HEK293 (cell line): ENCODE measurements at regions not wholly inside any gene's neighbourhood (a gene's known extent, or its start where the extent isn't known, plus 50 kb on each side); places are given as distances from the start of the nearest gene placed in this dataset.

Experiments used
- CTCF ChIA-PET: fragments of 350-600 bp; formaldehyde crosslinking; extraction: SDS; loops from one replicate; lab custom pipeline; 2021; ENCODE audit warnings: antibody characterized with exemption; lab: Yijun Ruan, JAX
- POLR2A ChIA-PET: fragments of 300-600 bp; formaldehyde crosslinking; extraction: SDS; loops from one replicate; lab custom pipeline; 2020; ENCODE audit warnings: antibody characterized with exemption, inconsistent platforms; lab: Yijun Ruan, JAX
- H3K27ac ChIP-seq: fragments of 200-500 bp; sonication (Bioruptor generic); 2 replicates; pipeline ENCODE4 v1.5.1; 2014; ENCODE audit warnings: low read depth, low read length, control low read depth, inconsistent platforms; ENCODE audit errors: extremely low read depth
- H3K36me3 ChIP-seq, 2 experiments: fragments of 200-500 bp in 1 of 2; sonication (Bioruptor generic) in 1 of 2; 1 replicate in 1 of 2; 2 replicates in 1 of 2; pipeline ENCODE4 v1.5.1; 2014 to 2017; ENCODE audit warnings: inconsistent platforms in 2 of 2, low read length in 2 of 2; ENCODE audit not compliant: control insufficient read depth in 2 of 2, insufficient read depth in 1 of 2
- H3K4me1 ChIP-seq: fragments of 200-500 bp; sonication (Bioruptor generic); 2 replicates; pipeline ENCODE4 v1.5.1; 2014; ENCODE audit warnings: mild to moderate bottlenecking, low read length, inconsistent platforms; ENCODE audit not compliant: control insufficient read depth, insufficient read depth
- H3K4me3 ChIP-seq: 2 replicates; pipeline ENCODE4 v1.5.1; 2011; ENCODE audit warnings: low read depth, mild to moderate bottlenecking, control low read depth, low read length, moderate library complexity
- H3K9me3 ChIP-seq: fragments of 200-500 bp; sonication (Bioruptor generic); 2 replicates; pipeline ENCODE4 v1.5.1; 2014; ENCODE audit warnings: low read depth, low read length, inconsistent platforms; ENCODE audit not compliant: control insufficient read depth, insufficient read depth
- BCL11A ChIP-seq: fragments of 450-650 bp; formaldehyde crosslinking; IDR thresholded peaks from 2 replicates; pipeline ENCODE4 v1.5.1; 2016; ENCODE audit warnings: low read depth, missing biosample characterization, missing genetic modification characterization
- KLF1 ChIP-seq: fragments of 450-650 bp; formaldehyde crosslinking; IDR thresholded peaks from 2 replicates; pipeline ENCODE4 v1.5.1; 2016; ENCODE audit warnings: missing biosample characterization, missing genetic modification characterization
- MEIS1 ChIP-seq: sonication (generic); formaldehyde crosslinking; IDR thresholded peaks from 2 replicates; pipeline ENCODE4 v1.8.1; 2022; ENCODE audit warnings: missing genetic modification reagents, mild to moderate bottlenecking, borderline replicate concordance
- OSR2 ChIP-seq: fragments of 450-650 bp; formaldehyde crosslinking; IDR thresholded peaks from 2 replicates; pipeline ENCODE4 v1.5.1; 2016; ENCODE audit warnings: missing biosample characterization, missing genetic modification characterization
- ZNF2 ChIP-seq: fragments of 450-650 bp; formaldehyde crosslinking; IDR thresholded peaks from 2 replicates; pipeline ENCODE4 v1.5.1; 2016; ENCODE audit warnings: missing biosample characterization, missing genetic modification characterization
- ZNF324 ChIP-seq: fragments of 450-650 bp; formaldehyde crosslinking; IDR thresholded peaks from 2 replicates; pipeline ENCODE4 v1.5.1; 2016; ENCODE audit warnings: missing biosample characterization, missing genetic modification characterization
- ZNF366 ChIP-seq: fragments of 450-650 bp; formaldehyde crosslinking; conservative IDR thresholded peaks from 2 replicates; pipeline ENCODE4 v1.5.1; 2016; ENCODE audit warnings: missing biosample characterization, missing genetic modification characterization
- ZNF423 ChIP-seq: fragments of 450-650 bp; formaldehyde crosslinking; IDR thresholded peaks from 2 replicates; pipeline ENCODE4 v1.5.1; 2016; ENCODE audit warnings: missing biosample characterization, missing genetic modification characterization
- ZNF514 ChIP-seq: fragments of 450-650 bp; formaldehyde crosslinking; IDR thresholded peaks from 2 replicates; pipeline ENCODE4 v1.5.1; 2016; ENCODE audit warnings: missing biosample characterization, missing genetic modification characterization
- ZNF548 ChIP-seq: fragments of 450-650 bp; formaldehyde crosslinking; IDR thresholded peaks from 2 replicates; pipeline ENCODE4 v1.5.1; 2016; ENCODE audit warnings: missing biosample characterization, missing genetic modification characterization
- ZNF585B ChIP-seq: fragments of 450-650 bp; formaldehyde crosslinking; IDR thresholded peaks from 2 replicates; pipeline ENCODE4 v1.5.1; 2016; ENCODE audit warnings: missing biosample characterization, missing genetic modification characterization
- ZNF621 ChIP-seq: fragments of 450-650 bp; formaldehyde crosslinking; IDR thresholded peaks from 2 replicates; pipeline ENCODE4 v1.5.1; 2017; ENCODE audit warnings: missing biosample characterization, missing genetic modification characterization
- ZNF654 ChIP-seq: fragments of 450-650 bp; formaldehyde crosslinking; IDR thresholded peaks from 2 replicates; pipeline ENCODE4 v1.5.1; 2016; ENCODE audit warnings: low read depth, missing biosample characterization, missing genetic modification characterization
- ZNF660 ChIP-seq: fragments of 450-650 bp; IDR thresholded peaks from 2 replicates; pipeline ENCODE4 v1.5.1; 2018; ENCODE audit warnings: missing biosample characterization, mild to moderate bottlenecking, missing genetic modification characterization
- TF ChIP-seq, protein P1 (sequence below): fragments of 450-650 bp; formaldehyde crosslinking; IDR thresholded peaks from 2 replicates; pipeline ENCODE4 v1.5.1; 2017; ENCODE audit warnings: missing biosample characterization, missing genetic modification characterization
- TF ChIP-seq, protein P2 (sequence below): fragments of 450-650 bp; formaldehyde crosslinking; IDR thresholded peaks from 2 replicates; pipeline ENCODE4 v1.5.1; 2016; ENCODE audit warnings: missing biosample characterization, missing genetic modification characterization
- TF ChIP-seq, protein P3 (sequence below): fragments of 450-650 bp; formaldehyde crosslinking; IDR thresholded peaks from 2 replicates; pipeline ENCODE4 v1.5.1; 2017; ENCODE audit warnings: missing biosample characterization, missing genetic modification characterization
- TF ChIP-seq, protein P4 (sequence below): fragments of 450-650 bp; formaldehyde crosslinking; IDR thresholded peaks from 2 replicates; pipeline ENCODE4 v1.5.1; 2016; ENCODE audit warnings: missing biosample characterization, missing genetic modification characterization, borderline replicate concordance
- TF ChIP-seq, protein P5 (sequence below): fragments of 450-650 bp; formaldehyde crosslinking; optimal IDR thresholded peaks from 2 replicates; pipeline ENCODE3; 2016; ENCODE audit warnings: missing biosample characterization, mild to moderate bottlenecking, missing genetic modification characterization
- TF ChIP-seq, protein P6 (sequence below): fragments of 450-650 bp; formaldehyde crosslinking; IDR thresholded peaks from 2 replicates; pipeline ENCODE4 v1.5.1; 2016; ENCODE audit warnings: missing biosample characterization, missing genetic modification characterization
- TF ChIP-seq, protein P7 (sequence below): fragments of 450-650 bp; formaldehyde crosslinking; IDR thresholded peaks from 2 replicates; pipeline ENCODE4 v1.5.1; 2016; ENCODE audit warnings: missing biosample characterization, missing genetic modification characterization

DNA sequence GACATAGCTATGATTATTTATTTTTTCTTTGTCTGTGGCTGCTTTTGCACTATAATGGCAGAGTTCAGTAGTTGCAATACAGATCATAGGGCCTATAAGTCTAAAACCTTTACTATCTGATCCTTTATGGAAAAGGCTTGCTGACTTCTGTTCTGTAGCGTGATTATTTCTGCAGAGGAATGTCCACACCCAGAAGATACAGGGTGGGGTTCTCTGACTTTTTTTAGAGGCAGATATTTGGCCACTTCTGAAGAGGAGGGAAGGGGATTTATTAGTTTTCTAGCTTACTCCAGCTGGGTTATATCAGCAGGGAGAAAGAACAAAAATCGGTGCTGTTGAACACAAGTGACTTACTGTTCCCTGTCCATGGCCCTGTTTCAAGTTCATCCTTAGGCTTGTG is 97.6 kb downstream of the RPE65 start:
- Histone ChIP-seq H3K4me3 (no peak overlapping the region), H3K4me1 (peaks cover 7% of the 10 kb centered on the region; the same call in 1 of the 2 replicates), H3K36me3 (no peaks in the 10 kb centered on the region), H3K27ac (no peak overlapping the region)
- POLR2A ChIA-PET: no interaction called here
- TF ChIP-seq, protein P1, sequence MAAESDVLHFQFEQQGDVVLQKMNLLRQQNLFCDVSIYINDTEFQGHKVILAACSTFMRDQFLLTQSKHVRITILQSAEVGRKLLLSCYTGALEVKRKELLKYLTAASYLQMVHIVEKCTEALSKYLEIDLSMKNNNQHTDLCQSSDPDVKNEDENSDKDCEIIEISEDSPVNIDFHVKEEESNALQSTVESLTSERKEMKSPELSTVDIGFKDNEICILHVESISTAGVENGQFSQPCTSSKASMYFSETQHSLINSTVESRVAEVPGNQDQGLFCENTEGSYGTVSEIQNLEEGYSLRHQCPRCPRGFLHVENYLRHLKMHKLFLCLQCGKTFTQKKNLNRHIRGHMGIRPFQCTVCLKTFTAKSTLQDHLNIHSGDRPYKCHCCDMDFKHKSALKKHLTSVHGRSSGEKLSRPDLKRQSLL (tag by site-specific recombination): no peak
- no peak for TF ChIP-seq ZNF324 (tag by site-specific recombination)
- TF ChIP-seq, protein P2, sequence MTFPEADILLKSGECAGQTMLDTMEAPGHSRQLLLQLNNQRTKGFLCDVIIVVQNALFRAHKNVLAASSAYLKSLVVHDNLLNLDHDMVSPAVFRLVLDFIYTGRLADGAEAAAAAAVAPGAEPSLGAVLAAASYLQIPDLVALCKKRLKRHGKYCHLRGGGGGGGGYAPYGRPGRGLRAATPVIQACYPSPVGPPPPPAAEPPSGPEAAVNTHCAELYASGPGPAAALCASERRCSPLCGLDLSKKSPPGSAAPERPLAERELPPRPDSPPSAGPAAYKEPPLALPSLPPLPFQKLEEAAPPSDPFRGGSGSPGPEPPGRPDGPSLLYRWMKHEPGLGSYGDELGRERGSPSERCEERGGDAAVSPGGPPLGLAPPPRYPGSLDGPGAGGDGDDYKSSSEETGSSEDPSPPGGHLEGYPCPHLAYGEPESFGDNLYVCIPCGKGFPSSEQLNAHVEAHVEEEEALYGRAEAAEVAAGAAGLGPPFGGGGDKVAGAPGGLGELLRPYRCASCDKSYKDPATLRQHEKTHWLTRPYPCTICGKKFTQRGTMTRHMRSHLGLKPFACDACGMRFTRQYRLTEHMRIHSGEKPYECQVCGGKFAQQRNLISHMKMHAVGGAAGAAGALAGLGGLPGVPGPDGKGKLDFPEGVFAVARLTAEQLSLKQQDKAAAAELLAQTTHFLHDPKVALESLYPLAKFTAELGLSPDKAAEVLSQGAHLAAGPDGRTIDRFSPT: no peak
- no peak for TF ChIP-seq ZNF423 (tag by site-specific recombination)
- TF ChIP-seq, protein P3, sequence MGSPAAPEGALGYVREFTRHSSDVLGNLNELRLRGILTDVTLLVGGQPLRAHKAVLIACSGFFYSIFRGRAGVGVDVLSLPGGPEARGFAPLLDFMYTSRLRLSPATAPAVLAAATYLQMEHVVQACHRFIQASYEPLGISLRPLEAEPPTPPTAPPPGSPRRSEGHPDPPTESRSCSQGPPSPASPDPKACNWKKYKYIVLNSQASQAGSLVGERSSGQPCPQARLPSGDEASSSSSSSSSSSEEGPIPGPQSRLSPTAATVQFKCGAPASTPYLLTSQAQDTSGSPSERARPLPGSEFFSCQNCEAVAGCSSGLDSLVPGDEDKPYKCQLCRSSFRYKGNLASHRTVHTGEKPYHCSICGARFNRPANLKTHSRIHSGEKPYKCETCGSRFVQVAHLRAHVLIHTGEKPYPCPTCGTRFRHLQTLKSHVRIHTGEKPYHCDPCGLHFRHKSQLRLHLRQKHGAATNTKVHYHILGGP (tag by site-specific recombination): no peak
- TF ChIP-seq OSR2 (tag by site-specific recombination): no peak
- TF ChIP-seq, all 188 proteins: peak for 0
- no peaks in the 10 kb centered on the region for H3K9me3 ChIP-seq
- CTCF ChIA-PET: interaction anchor here (0.8 to 3.4 kb wide), 4 partner anchors 10 to 237 kb away, joined by 3 to 16 read pairs (median 12); no protein-coding TSS in a partner anchor

DNA sequence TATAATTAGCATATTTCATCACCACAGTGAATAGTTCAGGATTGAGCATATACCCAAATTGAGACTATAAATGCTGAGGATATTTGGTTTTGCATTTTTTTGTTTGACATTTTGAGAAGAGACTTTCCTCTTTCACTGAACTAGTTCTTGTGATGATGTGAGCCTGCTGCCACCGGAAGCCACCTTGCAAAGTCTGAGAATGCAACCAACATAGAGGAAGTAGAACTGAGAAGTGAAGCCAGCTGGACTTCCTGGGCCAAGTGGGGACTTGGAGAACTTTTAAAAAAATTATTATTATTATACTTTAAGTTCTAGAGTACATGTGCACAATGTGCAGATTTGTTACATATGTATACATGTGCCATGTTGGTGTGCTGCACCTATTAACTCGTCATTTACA is 102.3 kb downstream of the RPE65 start:
- no peak overlapping the region for H3K4me3 ChIP-seq
- ChIA-PET POLR2A (no interaction called here), CTCF (interaction anchor here (0.6 to 12.1 kb wide), 3 partner anchors 24 to 231 kb away, joined by 3 to 292 read pairs (median 3); no protein-coding TSS in a partner anchor)
- H3K4me1 ChIP-seq: no peaks in the 10 kb centered on the region
- no peak overlapping the region for H3K27ac ChIP-seq
- H3K9me3 ChIP-seq: no peaks in the 10 kb centered on the region
- H3K36me3 ChIP-seq: no peaks in the 10 kb centered on the region
- TF ChIP-seq BCL11A: no peak
- no peak for TF ChIP-seq ZNF621 (tag by site-specific recombination)
- TF ChIP-seq, protein P4, sequence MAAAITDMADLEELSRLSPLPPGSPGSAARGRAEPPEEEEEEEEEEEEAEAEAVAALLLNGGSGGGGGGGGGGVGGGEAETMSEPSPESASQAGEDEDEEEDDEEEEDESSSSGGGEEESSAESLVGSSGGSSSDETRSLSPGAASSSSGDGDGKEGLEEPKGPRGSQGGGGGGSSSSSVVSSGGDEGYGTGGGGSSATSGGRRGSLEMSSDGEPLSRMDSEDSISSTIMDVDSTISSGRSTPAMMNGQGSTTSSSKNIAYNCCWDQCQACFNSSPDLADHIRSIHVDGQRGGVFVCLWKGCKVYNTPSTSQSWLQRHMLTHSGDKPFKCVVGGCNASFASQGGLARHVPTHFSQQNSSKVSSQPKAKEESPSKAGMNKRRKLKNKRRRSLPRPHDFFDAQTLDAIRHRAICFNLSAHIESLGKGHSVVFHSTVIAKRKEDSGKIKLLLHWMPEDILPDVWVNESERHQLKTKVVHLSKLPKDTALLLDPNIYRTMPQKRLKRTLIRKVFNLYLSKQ (tag by site-specific recombination): no peak
- no peak for TF ChIP-seq KLF1 (tag by site-specific recombination)
- no peak for TF ChIP-seq ZNF548
- TF ChIP-seq ZNF514 (tag by site-specific recombination): no peak
- TF ChIP-seq, protein P5, sequence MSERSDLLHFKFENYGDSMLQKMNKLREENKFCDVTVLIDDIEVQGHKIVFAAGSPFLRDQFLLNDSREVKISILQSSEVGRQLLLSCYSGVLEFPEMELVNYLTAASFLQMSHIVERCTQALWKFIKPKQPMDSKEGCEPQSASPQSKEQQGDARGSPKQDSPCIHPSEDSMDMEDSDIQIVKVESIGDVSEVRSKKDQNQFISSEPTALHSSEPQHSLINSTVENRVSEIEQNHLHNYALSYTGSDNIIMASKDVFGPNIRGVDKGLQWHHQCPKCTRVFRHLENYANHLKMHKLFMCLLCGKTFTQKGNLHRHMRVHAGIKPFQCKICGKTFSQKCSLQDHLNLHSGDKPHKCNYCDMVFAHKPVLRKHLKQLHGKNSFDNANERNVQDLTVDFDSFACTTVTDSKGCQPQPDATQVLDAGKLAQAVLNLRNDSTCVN (tag by site-specific recombination): no peak

DNA sequence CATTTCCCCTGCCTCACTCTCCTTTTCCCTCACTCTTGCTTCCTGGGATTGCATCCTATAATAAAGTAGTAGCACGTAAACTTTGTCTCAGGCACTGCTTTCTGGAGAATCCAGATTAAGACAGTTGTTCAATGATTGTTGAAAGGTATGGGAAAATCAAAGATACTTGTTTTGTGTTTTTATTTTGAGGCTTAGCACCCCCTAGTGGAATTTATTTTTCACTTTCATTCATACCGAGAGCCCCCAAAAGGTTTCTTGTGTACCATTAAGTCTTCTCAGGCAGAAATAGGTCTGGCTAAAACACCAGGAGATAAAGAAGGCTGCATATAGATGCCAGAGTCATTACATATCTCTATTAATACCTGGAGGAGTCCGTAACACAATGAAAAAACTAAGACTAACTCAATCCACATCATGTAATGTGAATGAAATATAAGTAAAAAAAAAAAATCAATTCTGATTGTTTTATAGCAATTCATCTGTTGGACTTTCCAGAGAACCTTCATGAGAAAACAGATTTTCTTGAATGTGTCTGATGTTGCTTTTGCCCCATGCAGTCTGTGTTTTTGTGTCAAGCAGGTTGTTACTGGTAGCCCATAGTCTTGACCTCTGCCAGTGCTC is 103.5 kb downstream of the RPE65 start:
- ChIA-PET CTCF (interaction anchor here (0.7 to 12.1 kb wide), 24 partner anchors 10 to 580 kb away, joined by 3 to 292 read pairs (median 4); no protein-coding TSS in a partner anchor), POLR2A (interaction anchor here (1.2 to 1.3 kb wide), 2 partner anchors 226 to 229 kb away, joined by 3 to 4 read pairs; no protein-coding TSS in a partner anchor)
- Histone ChIP-seq H3K9me3 (no peaks in the 10 kb centered on the region), H3K4me3 (no peak overlapping the region), H3K27ac (no peak overlapping the region), H3K36me3 (no peaks in the 10 kb centered on the region), H3K4me1 (no peaks in the 10 kb centered on the region)
- TF ChIP-seq, protein P6, sequence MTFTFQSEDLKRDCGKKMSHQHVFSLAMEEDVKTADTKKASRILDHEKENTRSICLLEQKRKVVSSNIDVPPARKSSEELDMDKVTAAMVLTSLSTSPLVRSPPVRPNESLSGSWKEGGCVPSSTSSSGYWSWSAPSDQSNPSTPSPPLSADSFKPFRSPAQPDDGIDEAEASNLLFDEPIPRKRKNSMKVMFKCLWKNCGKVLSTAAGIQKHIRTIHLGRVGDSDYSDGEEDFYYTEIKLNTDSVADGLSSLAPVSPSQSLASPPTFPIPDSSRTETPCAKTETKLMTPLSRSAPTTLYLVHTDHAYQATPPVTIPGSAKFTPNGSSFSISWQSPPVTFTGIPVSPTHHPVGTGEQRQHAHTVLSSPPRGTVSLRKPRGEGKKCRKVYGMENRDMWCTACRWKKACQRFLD (tag by site-specific recombination): no peak
- TF ChIP-seq ZNF366 (tag by site-specific recombination) (no peak), MEIS1 (CRISPR knock-in tag) (no peak), ZNF660 (0 out of 2 replicates have a peak, but pooled peaks have one; percentile 37), ZNF585B (no peak), ZNF2 (tag by site-specific recombination) (no peak), ZNF654 (tag by site-specific recombination) (peak; percentile 51)
- TF ChIP-seq, protein P7, sequence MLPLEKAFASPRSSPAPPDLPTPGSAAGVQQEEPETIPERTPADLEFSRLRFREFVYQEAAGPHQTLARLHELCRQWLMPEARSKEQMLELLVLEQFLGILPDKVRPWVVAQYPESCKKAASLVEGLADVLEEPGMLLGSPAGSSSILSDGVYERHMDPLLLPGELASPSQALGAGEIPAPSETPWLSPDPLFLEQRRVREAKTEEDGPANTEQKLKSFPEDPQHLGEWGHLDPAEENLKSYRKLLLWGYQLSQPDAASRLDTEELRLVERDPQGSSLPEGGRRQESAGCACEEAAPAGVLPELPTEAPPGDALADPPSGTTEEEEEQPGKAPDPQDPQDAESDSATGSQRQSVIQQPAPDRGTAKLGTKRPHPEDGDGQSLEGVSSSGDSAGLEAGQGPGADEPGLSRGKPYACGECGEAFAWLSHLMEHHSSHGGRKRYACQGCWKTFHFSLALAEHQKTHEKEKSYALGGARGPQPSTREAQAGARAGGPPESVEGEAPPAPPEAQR: no peak
